ENCODE measurements at regions not wholly inside any gene's neighbourhood (a gene's known extent, or its start where the extent isn't known, plus 50 kb on each side); places are given as distances from the start of the nearest gene placed in this dataset.

- Histone ChIP-seq H3K4me1 (no peaks in the 10 kb centered on the region), H3K27me3 (no peaks in the 10 kb centered on the region), H3K27ac (no peak overlapping the region), H3K4me3 (no peak overlapping the region), H3K36me3 (no peaks in the 10 kb centered on the region), H3K9me3 (no peaks in the 10 kb centered on the region)
- TF ChIP-seq POLR2A (IDR thresholded peaks at IDR 0.05): no peak
- no peak for TF ChIP-seq POLR2AphosphoS5 (IDR thresholded peaks at IDR 0.05)
- no peak for TF ChIP-seq EP300 (IDR thresholded peaks at IDR 0.05)
- TF ChIP-seq CTCF (IDR thresholded peaks at IDR 0.05): no peak
- no peak for ATAC-seq
- WGBS, 2 donors (ENCODE audit: low coverage in 1 of 2): 50 to 72% methylated on average over 6 of the region's 9 CpGs
Observed at GRCh38 chr6:167517254-167517916, 192.5 kb downstream of the TTLL2 start.

GRCh38 chr6:167523426-167523825 is 198.5 kb downstream of the TTLL2 start:
- no peak overlapping the region for H3K27ac ChIP-seq
- TF ChIP-seq POLR2A (IDR thresholded peaks at IDR 0.05) (no peak), CTCF (IDR thresholded peaks at IDR 0.05) (no peak), EP300 (IDR thresholded peaks at IDR 0.05) (no peak), POLR2AphosphoS5 (IDR thresholded peaks at IDR 0.05) (no peak)
- WGBS, 2 donors (ENCODE audit: low coverage in 1 of 2): 67 to 100% methylated on average over 3 to 9 of the region's 13 CpGs
- H3K27me3 ChIP-seq: no peaks in the 10 kb centered on the region
- H3K9me3 ChIP-seq: no peaks in the 10 kb centered on the region
- H3K4me3 ChIP-seq: no peak overlapping the region
- no peak for ATAC-seq
- no peaks in the 10 kb centered on the region for H3K36me3 ChIP-seq
- no peaks in the 10 kb centered on the region for H3K4me1 ChIP-seq

GRCh38 chr6:167524261-167525111 is 199.6 kb downstream of the TTLL2 start:
- Histone ChIP-seq H3K4me3 (no peak overlapping the region), H3K27me3 (no peaks in the 10 kb centered on the region), H3K4me1 (no peaks in the 10 kb centered on the region), H3K27ac (no peak overlapping the region), H3K36me3 (no peaks in the 10 kb centered on the region), H3K9me3 (no peaks in the 10 kb centered on the region)
- WGBS, 2 donors (ENCODE audit: low coverage in 1 of 2): 50 to 60% methylated on average over 8 to 15 of the region's 22 CpGs
- TF ChIP-seq CTCF (IDR thresholded peaks at IDR 0.05) (no peak), POLR2A (IDR thresholded peaks at IDR 0.05) (no peak), POLR2AphosphoS5 (IDR thresholded peaks at IDR 0.05) (no peak), EP300 (IDR thresholded peaks at IDR 0.05) (no peak)
- ATAC-seq: no peak

- Histone ChIP-seq H3K27me3 (peaks cover 2% of the 10 kb centered on the region), H3K27ac (no peak overlapping the region), H3K36me3 (no peaks in the 10 kb centered on the region), H3K4me3 (no peak overlapping the region), H3K4me1 (no peaks in the 10 kb centered on the region), H3K9me3 (no peaks in the 10 kb centered on the region)
- ATAC-seq: no peak
- TF ChIP-seq EP300 (IDR thresholded peaks at IDR 0.05) (no peak), POLR2A (IDR thresholded peaks at IDR 0.05) (no peak), CTCF (IDR thresholded peaks at IDR 0.05) (no peak), POLR2AphosphoS5 (IDR thresholded peaks at IDR 0.05) (no peak)
- 98 to 100% methylated on average over 3 to 6 of the region's 6 CpGs for WGBS, 2 donors (ENCODE audit: low coverage in 1 of 2)
Observed at GRCh38 chr6:167525774-167526173, 200.9 kb downstream of the TTLL2 start.
